ENCODE measurements at regions not wholly inside any gene's neighbourhood (a gene's known extent, or its start where the extent isn't known, plus 50 kb on each side); places are given as distances from the start of the nearest gene placed in this dataset.

DNA sequence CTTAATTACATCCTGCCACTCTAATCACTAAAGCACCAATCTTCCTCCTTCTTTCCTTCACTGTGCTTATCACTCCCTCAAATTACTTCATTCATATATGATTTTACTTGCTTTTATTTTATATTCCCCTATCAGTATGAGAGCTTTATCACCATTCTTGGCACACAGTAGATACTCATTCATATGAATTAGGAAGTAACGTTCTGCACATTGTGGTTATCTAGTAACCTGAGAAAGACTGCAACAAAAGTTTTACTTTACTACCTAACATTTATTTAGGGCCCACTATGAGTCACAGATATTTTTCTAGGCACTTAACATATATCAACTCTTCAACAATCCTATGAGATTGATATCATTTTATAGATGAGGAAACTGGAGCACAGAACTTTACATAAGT is 1559.9 kb upstream of the TENM4 start:
- TF ChIP-seq BACH2 (CRISPR knock-in tag; IDR thresholded peaks at IDR 0.05; ENCODE audit: borderline replicate concordance), result no peak
- TF ChIP-seq ISL1 (CRISPR knock-in tag; IDR thresholded peaks at IDR 0.05), result no peak
- TF ChIP-seq GLIS3 (CRISPR knock-in tag; IDR thresholded peaks at IDR 0.05), result no peak
- no peak for TF ChIP-seq ZFP30 (CRISPR knock-in tag; IDR thresholded peaks at IDR 0.05)

Data from SK-N-SH treated with all-trans-retinoic acid at 6 μM for 48 hours (cell line).